GM12865 (cell line): ENCODE measurements at regions not wholly inside any gene's neighbourhood (a gene's known extent, or its start where the extent isn't known, plus 50 kb on each side); places are given as distances from the start of the nearest gene placed in this dataset.
A peak's percentile ranks its signal among the peaks of the same experiment; 100 is the strongest.

Experiments used
- DNase-seq: peaks from one replicate; pipeline ENCODE4 v3.0.0; 2010; ENCODE audit warnings: low read depth
- H3K4me3 ChIP-seq: 2 replicates; pipeline ENCODE4 v1.5.1; 2011; ENCODE audit warnings: mild to moderate bottlenecking, low read depth, low read length, control low read depth
- TF ChIP-seq, protein P1 (sequence below): IDR thresholded peaks from 2 replicates; pipeline ENCODE4 v1.5.1; 2011; ENCODE audit warnings: low read length, control low read depth, low read depth, inconsistent platforms; ENCODE audit not compliant: insufficient read depth; ENCODE audit errors: missing control alignments

- TF ChIP-seq, protein P1, sequence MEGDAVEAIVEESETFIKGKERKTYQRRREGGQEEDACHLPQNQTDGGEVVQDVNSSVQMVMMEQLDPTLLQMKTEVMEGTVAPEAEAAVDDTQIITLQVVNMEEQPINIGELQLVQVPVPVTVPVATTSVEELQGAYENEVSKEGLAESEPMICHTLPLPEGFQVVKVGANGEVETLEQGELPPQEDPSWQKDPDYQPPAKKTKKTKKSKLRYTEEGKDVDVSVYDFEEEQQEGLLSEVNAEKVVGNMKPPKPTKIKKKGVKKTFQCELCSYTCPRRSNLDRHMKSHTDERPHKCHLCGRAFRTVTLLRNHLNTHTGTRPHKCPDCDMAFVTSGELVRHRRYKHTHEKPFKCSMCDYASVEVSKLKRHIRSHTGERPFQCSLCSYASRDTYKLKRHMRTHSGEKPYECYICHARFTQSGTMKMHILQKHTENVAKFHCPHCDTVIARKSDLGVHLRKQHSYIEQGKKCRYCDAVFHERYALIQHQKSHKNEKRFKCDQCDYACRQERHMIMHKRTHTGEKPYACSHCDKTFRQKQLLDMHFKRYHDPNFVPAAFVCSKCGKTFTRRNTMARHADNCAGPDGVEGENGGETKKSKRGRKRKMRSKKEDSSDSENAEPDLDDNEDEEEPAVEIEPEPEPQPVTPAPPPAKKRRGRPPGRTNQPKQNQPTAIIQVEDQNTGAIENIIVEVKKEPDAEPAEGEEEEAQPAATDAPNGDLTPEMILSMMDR = no peak
- no peak for DNase-seq
- no peak overlapping the region for H3K4me3 ChIP-seq
Observed at GRCh38 chr12:83408146-83408545, 721.4 kb downstream of the TMTC2 start.

DNA sequence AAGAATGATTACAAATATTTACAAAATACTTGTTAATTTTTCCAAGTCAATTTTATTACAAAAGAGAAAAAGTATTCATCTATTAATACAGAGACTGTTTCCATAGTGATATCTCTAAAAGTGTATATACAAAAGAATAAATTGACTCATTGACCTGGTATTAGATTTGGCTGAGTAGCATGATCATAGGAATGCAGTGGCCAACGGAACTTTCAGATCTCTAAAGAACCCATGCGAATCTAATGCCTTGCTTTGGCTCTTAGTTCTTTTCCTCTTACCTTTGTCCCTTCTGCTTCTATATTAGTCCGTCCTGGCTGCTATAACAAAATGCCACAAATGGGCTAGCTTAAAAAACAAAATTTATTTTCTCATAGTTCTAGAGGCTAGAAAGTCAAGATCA is 717.8 kb downstream of the TMTC2 start:
- DNase-seq = no peak
- no peak overlapping the region for H3K4me3 ChIP-seq
- TF ChIP-seq, protein P1 = no peak

GRCh38 chr12:83390186-83390585 is 703.5 kb downstream of the TMTC2 start:
- DNase-seq = no peak
- TF ChIP-seq, protein P1 = no peak
- no peak overlapping the region for H3K4me3 ChIP-seq

- peak; percentile 5 for DNase-seq
- no peak overlapping the region for H3K4me3 ChIP-seq
- TF ChIP-seq, protein P1 = no peak
Observed at GRCh38 chr12:83389237-83389996, 702.7 kb downstream of the TMTC2 start.

DNA sequence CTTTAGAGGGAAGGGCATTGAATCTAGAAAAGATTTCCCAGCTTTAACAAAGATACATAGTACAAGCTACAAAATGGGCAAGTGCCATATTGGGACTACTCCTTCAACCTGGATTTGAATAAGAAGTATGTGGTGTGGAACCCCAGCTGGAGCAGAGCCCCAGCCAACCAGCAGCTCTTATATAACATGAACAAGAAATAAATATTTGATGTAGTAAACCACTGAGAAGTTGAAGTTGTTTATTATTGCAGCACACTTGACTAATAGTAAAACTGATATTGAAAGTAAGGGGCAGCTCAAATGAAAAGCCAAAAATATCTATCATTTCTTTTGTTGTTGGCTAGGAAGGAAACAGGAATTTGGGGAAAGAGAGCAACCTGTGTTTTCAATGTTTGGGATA is 701.8 kb downstream of the TMTC2 start:
- DNase-seq = peak; percentile 13
- H3K4me3 ChIP-seq = no peak overlapping the region
- TF ChIP-seq, protein P1 = no peak

DNA sequence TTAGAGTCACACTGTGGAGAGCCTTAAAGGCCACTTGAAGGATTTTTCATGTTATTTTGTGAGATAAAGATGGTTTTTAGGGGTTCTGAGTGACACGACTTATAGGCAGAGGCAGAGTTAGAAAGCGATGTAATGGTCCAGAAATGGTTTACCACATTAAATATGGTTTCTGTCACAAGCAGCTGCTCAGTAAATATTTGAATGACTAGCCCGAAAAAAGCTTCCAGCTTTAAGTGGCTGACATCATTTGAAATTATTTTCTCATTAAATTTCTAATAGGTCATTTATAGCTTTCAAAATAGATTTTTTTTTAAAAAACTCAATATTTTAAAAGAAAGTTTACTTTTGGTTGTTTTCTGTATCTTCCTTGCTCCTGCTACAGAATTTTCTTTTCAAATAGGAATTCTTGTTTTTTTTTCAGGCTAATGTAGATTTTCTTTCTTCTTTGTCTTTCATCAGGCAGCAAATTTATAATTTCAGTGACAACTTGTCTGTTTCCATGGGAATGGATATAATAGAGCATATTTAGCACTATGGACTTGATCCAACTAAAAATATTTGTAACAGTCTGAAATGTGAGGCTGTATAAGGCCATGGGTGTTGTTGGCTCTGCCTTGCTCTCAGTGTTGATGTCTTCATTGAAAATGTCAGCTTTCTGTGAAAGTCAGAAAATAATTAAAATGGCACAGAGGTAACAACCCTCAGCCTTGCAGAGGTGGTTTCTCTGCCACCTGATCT is 700.0 kb downstream of the TMTC2 start:
- DNase-seq = no peak
- TF ChIP-seq, protein P1 = no peak
- H3K4me3 ChIP-seq = no peak overlapping the region

- DNase-seq = no peak
- TF ChIP-seq, protein P1 = no peak
- no peak overlapping the region for H3K4me3 ChIP-seq
Observed at GRCh38 chr12:83378186-83378727, 691.6 kb downstream of the TMTC2 start.
